Tibial artery (tissue), 4 donors: ENCODE measurements at regions not wholly inside any gene's neighbourhood (a gene's known extent, or its start where the extent isn't known, plus 50 kb on each side); places are given as distances from the start of the nearest gene placed in this dataset.

ENCODE experiments used
- DNase-seq, 2 donors: peaks; one replicate each; pipeline ENCODE4 v3.0.0-alpha.2; 2019
- H3K27ac ChIP-seq, 2 donors: fragments of 200-600 bp; sonication (generic) in 1 of 2; 1 replicate in 1 of 2; 2 replicates in 1 of 2; pipeline ENCODE4 v1.5.1; 2018 to 2019; ENCODE audit warnings: mild to moderate bottlenecking in 1 of 2
- H3K27me3 ChIP-seq, 2 donors: fragments of 200-600 bp; sonication (generic) in 1 of 2; one replicate each; pipeline versions ENCODE4 v1.5.1 to v1.6.0; 2016 to 2019
- H3K36me3 ChIP-seq, 3 donors: fragments of 200-600 bp; sonication (generic) in 2 of 3; one replicate each; pipeline ENCODE4 v1.5.1; 2016 to 2019; ENCODE audit warnings: mild to moderate bottlenecking in 2 of 3
- H3K4me1 ChIP-seq, 4 donors: fragments of 200-600 bp; sonication (generic) in 2 of 4; 1 replicate in 3 of 4; 2 replicates in 1 of 4; pipeline ENCODE4 v1.5.1; 2016 to 2019
- H3K4me3 ChIP-seq, 2 donors: fragments of 200-600 bp; sonication (generic) in 1 of 2; 1 replicate in 1 of 2; 2 replicates in 1 of 2; pipeline ENCODE4 v1.5.1; 2018 to 2019; ENCODE audit warnings: mild to moderate bottlenecking in 2 of 2
- H3K9me3 ChIP-seq, 3 donors: fragments of 200-600 bp; sonication (generic) in 1 of 3; one replicate each; pipeline ENCODE4 v1.5.1; 2016 to 2019
- intact Hi-C: fragments of 100-400 bp; cut with DNase I; formaldehyde crosslinking; loops from one replicate; pipeline ENCODE4 v1.15.0; 2023; ENCODE audit warnings: low total_unique reads
- TF ChIP-seq, protein P1 (sequence below), 2 experiments: fragments of 200-600 bp in 1 of 2; fragments of 450-650 bp in 1 of 2; IDR thresholded peaks; one replicate each; pipeline ENCODE4 v1.5.1; 2017 to 2019; ENCODE audit warnings: antibody characterized with exemption in 2 of 2, mild to moderate bottlenecking in 1 of 2, moderate library complexity in 1 of 2

DNA sequence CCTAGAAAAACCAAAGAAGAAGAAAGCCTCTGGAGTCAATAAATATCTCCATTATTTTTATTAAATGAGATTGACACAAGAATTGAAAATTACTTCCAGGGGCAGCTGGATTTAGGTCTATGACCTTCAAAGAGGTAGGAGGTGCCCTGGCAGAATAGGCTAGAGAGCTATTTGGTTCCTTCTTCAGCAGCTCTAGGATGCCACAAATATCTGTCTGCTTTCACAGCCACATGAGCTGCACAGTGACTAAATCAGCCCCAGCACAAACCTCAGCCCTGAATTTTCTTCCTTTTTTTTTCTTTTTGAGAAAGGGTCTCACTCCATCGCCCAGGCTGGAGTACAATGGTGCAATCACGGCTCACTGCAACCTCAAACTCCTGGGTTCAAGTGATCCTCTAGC is 223.5 kb downstream of the ABHD5 start:
- Histone ChIP-seq H3K9me3 (peaks cover 0 to 9% (median 0%) of the 10 kb centered on the region in 3 donors), H3K4me3 (no peak overlapping the region), H3K27me3 (peaks cover 0 to 3% of the 10 kb centered on the region in 2 donors), H3K27ac (no peak overlapping the region), H3K4me1 (no peaks in the 10 kb centered on the region), H3K36me3 (no peaks in the 10 kb centered on the region)
- TF ChIP-seq, protein P1, sequence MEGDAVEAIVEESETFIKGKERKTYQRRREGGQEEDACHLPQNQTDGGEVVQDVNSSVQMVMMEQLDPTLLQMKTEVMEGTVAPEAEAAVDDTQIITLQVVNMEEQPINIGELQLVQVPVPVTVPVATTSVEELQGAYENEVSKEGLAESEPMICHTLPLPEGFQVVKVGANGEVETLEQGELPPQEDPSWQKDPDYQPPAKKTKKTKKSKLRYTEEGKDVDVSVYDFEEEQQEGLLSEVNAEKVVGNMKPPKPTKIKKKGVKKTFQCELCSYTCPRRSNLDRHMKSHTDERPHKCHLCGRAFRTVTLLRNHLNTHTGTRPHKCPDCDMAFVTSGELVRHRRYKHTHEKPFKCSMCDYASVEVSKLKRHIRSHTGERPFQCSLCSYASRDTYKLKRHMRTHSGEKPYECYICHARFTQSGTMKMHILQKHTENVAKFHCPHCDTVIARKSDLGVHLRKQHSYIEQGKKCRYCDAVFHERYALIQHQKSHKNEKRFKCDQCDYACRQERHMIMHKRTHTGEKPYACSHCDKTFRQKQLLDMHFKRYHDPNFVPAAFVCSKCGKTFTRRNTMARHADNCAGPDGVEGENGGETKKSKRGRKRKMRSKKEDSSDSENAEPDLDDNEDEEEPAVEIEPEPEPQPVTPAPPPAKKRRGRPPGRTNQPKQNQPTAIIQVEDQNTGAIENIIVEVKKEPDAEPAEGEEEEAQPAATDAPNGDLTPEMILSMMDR (IDR thresholded peaks at IDR 0.05): no peak
- no peak for DNase-seq
- intact Hi-C loops: no loop called here

DNA sequence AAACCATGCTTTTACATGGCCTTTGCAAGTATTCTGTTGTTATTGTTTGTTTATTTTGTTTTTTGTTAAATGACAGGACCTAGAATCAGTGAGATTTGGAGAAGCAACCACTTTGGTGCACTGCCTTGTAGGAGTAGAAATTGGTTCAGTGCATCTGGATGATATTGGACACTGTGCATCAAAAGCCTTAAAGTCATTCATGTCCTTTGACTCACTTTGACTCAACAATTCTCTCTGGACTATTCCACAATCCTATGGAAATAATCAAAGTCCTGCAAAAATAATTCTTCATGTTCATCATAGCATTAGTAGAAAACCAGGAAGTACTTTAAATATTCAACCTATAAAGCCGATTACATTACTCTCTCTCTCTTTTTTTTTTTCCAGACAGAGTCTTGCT is 224.8 kb downstream of the ABHD5 start:
- DNase-seq: no peak
- Histone ChIP-seq H3K27me3 (peaks cover 0 to 6% of the 10 kb centered on the region in 2 donors), H3K4me3 (no peak overlapping the region), H3K36me3 (no peaks in the 10 kb centered on the region), H3K4me1 (no peaks in the 10 kb centered on the region), H3K9me3 (peaks cover 0 to 9% (median 0%) of the 10 kb centered on the region in 3 donors), H3K27ac (no peak overlapping the region)
- TF ChIP-seq, protein P1 (IDR thresholded peaks at IDR 0.05): no peak
- intact Hi-C loops: no loop called here

- peaks cover 0 to 13% of the 10 kb centered on the region in 2 donors for H3K27me3 ChIP-seq
- TF ChIP-seq, protein P1 (IDR thresholded peaks at IDR 0.05): no peak
- H3K9me3 ChIP-seq: peaks cover 0 to 9% (median 0%) of the 10 kb centered on the region in 3 donors
- intact Hi-C loops: no loop called here
- no peak for DNase-seq
- no peaks in the 10 kb centered on the region for H3K36me3 ChIP-seq
- no peak overlapping the region for H3K4me3 ChIP-seq
- no peaks in the 10 kb centered on the region for H3K4me1 ChIP-seq
- H3K27ac ChIP-seq: no peak overlapping the region
Measured at GRCh38 chr3:43917361-43917760, 226.6 kb downstream of the ABHD5 start.

DNA sequence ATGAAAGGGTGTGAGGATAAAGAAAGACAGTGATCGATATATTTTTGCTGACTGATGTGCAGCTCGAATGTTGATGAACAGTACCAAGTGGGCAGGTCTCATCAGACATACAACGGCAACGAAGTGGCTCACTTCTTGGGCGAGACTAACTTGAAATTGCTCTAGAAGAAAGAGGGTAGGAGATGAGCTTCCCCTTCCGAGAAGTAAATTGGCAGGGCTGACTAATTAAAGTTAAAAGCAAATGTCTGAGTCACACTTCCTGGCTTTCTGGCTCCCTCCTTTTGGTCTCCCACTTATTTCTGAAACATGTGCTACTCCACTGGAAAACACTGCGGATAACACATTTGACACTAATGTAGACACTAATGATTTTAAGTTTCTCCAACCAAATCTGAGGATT is 228.3 kb downstream of the ABHD5 start:
- H3K36me3 ChIP-seq: no peaks in the 10 kb centered on the region
- H3K9me3 ChIP-seq: peaks cover 0 to 9% (median 0%) of the 10 kb centered on the region in 3 donors
- no peaks in the 10 kb centered on the region for H3K4me1 ChIP-seq
- no peak overlapping the region for H3K4me3 ChIP-seq
- DNase-seq: no peak
- TF ChIP-seq, protein P1 (IDR thresholded peaks at IDR 0.05): no peak
- peaks cover 0 to 29% of the 10 kb centered on the region in 2 donors for H3K27me3 ChIP-seq
- H3K27ac ChIP-seq: no peak overlapping the region
- intact Hi-C loops: no loop called here

DNA sequence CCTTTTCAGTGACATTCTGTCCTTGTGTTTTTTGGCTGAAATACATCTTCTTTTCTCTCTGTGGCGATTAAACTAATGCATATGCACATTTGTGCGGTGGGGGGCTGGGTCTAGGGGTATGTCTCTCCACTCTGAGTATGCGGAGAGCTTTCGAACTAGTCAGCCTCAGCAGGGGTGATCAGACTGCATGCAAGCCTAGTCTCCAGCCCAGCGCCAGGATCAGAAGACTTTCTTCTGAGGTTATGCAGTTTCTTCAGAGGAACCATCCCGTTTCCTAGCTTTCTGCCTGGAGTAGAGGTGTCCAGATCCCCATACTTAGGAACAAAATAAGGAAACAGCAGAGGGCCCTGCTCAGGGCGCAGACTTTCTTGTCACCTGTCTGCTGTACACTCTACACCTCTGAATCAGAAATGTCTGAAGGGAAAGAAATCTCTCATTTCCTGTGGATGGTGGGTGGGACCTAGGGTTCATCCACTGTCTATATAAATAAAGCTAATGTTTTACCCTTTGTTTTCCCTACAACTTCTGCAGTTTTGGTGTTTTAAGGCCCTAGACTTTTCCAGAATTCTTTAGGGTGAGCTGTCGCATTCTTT is 230.4 kb downstream of the ABHD5 start:
- Histone ChIP-seq H3K4me1 (no peaks in the 10 kb centered on the region), H3K27me3 (peaks cover 0 to 46% of the 10 kb centered on the region in 2 donors), H3K4me3 (no peak overlapping the region), H3K9me3 (peaks cover 0 to 9% (median 0%) of the 10 kb centered on the region in 3 donors), H3K36me3 (no peaks in the 10 kb centered on the region), H3K27ac (no peak overlapping the region)
- intact Hi-C loops: no loop called here
- TF ChIP-seq, protein P1 (IDR thresholded peaks at IDR 0.05): no peak
- DNase-seq: no peak
